ENCODE measurements at regions not wholly inside any gene's neighbourhood (a gene's known extent, or its start where the extent isn't known, plus 50 kb on each side); places are given as distances from the start of the nearest gene placed in this dataset.

GRCh38 chr4:23986270-23986669 lies 96.4 kb upstream of the PPARGC1A start:
- no peaks in the 10 kb centered on the region for H3K36me3 Mint-ChIP-seq
- no peaks in the 10 kb centered on the region for H3K9me3 ChIP-seq (ENCODE audit: low read depth)
- no peak overlapping the region for H3K4me3 Mint-ChIP-seq
- DNase-seq (ENCODE audit: low spot score), result no peak
- TF ChIP-seq CTCF (IDR thresholded peaks at IDR 0.05) (no peak), EZH2phosphoT487 (IDR thresholded peaks at IDR 0.05) (no peak), EZH2 (IDR thresholded peaks at IDR 0.05) (no peak)
- no peak overlapping the region for H3K4me2 ChIP-seq
- peaks cover 9% of the 10 kb centered on the region for H3K27me3 ChIP-seq
- no peak overlapping the region for H3K27ac ChIP-seq
- H3F3A ChIP-seq (ENCODE audit: low read depth), result no peaks in the 10 kb centered on the region
- peaks cover 6% of the 10 kb centered on the region for H3K4me1 Mint-ChIP-seq
- no peaks in the 10 kb centered on the region for H3K9me3 Mint-ChIP-seq
- no peak overlapping the region for H2AFZ ChIP-seq (replicated peaks)
- no peak overlapping the region for H3K9ac ChIP-seq
- H3K4me3 ChIP-seq, result no peak overlapping the region
- H3K4me1 ChIP-seq, result no peaks in the 10 kb centered on the region
- H3K27me3 Mint-ChIP-seq (ENCODE audit: insufficient read depth, low read depth), result no peaks in the 10 kb centered on the region
- no peaks in the 10 kb centered on the region for H4K20me1 ChIP-seq (ENCODE audit: low read depth)
- H3K27ac Mint-ChIP-seq, result no peak overlapping the region
- H3K36me3 ChIP-seq, result no peaks in the 10 kb centered on the region
- H3K79me2 ChIP-seq (ENCODE audit: low read depth), result no peaks in the 10 kb centered on the region

DNA sequence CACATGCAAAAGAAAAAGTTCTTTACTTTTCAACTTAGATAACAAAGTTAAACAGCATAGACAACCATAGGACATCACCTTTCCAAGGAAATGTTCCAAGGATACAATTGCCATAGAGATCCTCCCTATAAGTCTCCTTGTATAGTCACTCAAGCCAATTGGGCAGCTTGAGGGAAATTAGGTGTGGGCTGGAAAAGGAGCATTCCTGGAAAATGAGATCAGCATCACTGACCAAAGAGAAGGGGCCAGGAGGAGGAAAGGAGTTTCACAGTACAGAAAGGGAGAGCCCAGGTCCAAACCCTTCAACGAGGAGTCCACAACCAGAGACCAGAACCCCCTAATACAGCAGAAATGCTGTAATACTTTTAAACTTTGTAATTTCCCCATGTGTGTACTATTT lies 91.5 kb upstream of the PPARGC1A start:
- Mint-ChIP-seq H3K27ac (no peak overlapping the region), H3K4me1 (peaks cover 24% of the 10 kb centered on the region), H3K36me3 (no peaks in the 10 kb centered on the region), H3K4me3 (no peak overlapping the region), H3K27me3 (ENCODE audit: insufficient read depth, low read depth) (no peaks in the 10 kb centered on the region), H3K9me3 (no peaks in the 10 kb centered on the region)
- Histone ChIP-seq H3K4me1 (peaks cover 21% of the 10 kb centered on the region), H2AFZ (replicated peaks) (no peak overlapping the region), H3K27me3 (peaks cover 49% of the 10 kb centered on the region), H3K36me3 (no peaks in the 10 kb centered on the region), H3F3A (ENCODE audit: low read depth) (peaks cover 5% of the 10 kb centered on the region), H3K4me2 (no peak overlapping the region), H3K79me2 (ENCODE audit: low read depth) (no peaks in the 10 kb centered on the region), H3K9ac (no peak overlapping the region), H4K20me1 (ENCODE audit: low read depth) (no peaks in the 10 kb centered on the region), H3K4me3 (no peak overlapping the region), H3K27ac (no peak overlapping the region), H3K9me3 (ENCODE audit: low read depth) (no peaks in the 10 kb centered on the region)
- no peak for DNase-seq (ENCODE audit: low spot score)
- no peak for TF ChIP-seq CTCF (IDR thresholded peaks at IDR 0.05)
- TF ChIP-seq EZH2phosphoT487 (IDR thresholded peaks at IDR 0.05), result no peak
- TF ChIP-seq EZH2 (IDR thresholded peaks at IDR 0.05), result no peak

DNA sequence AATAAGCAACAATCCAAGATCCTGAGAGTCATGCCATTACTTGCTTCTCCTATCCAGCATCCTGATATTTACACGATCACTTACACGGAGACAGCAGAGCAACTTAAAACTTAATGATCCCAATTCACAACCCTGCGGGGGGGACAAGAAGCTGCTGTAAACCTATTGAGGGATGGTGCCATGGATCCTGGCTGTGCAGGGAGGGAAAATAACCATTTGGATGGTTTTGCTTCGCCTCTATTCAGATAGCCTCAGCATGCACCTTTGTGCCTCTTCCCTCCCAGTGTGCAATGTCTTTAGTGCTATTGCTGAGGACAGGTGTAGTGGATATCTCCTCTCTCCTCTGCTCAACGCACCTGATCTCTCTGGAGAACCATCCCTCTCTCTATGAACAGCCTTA lies 89.7 kb upstream of the PPARGC1A start:
- Histone ChIP-seq H3K9ac (no peak overlapping the region), H3K36me3 (no peaks in the 10 kb centered on the region), H3K79me2 (ENCODE audit: low read depth) (no peaks in the 10 kb centered on the region), H3K9me3 (ENCODE audit: low read depth) (no peaks in the 10 kb centered on the region), H3F3A (ENCODE audit: low read depth) (peaks cover 5% of the 10 kb centered on the region), H2AFZ (replicated peaks) (no peak overlapping the region), H3K27me3 (peaks cover 49% of the 10 kb centered on the region), H3K4me2 (peak overlapping the region; percentile 55), H4K20me1 (ENCODE audit: low read depth) (no peaks in the 10 kb centered on the region), H3K4me1 (peaks cover 21% of the 10 kb centered on the region), H3K4me3 (no peak overlapping the region), H3K27ac (no peak overlapping the region)
- peak; percentile 39 for DNase-seq (ENCODE audit: low spot score)
- Mint-ChIP-seq H3K27ac (no peak overlapping the region), H3K9me3 (no peaks in the 10 kb centered on the region), H3K4me3 (no peak overlapping the region), H3K4me1 (peaks cover 24% of the 10 kb centered on the region), H3K27me3 (ENCODE audit: insufficient read depth, low read depth) (no peaks in the 10 kb centered on the region), H3K36me3 (no peaks in the 10 kb centered on the region)
- TF ChIP-seq EZH2phosphoT487 (IDR thresholded peaks at IDR 0.05) (no peak), CTCF (IDR thresholded peaks at IDR 0.05) (no peak), EZH2 (IDR thresholded peaks at IDR 0.05) (no peak)

Data from neural progenitor cell (in vitro differentiated cells).